ENCODE measurements at regions not wholly inside any gene's neighbourhood (a gene's known extent, or its start where the extent isn't known, plus 50 kb on each side); places are given as distances from the start of the nearest gene placed in this dataset.

GRCh38 chr2:238518172-238518820, 91.6 kb downstream of the ASB1 start:
- no peak overlapping the region for H2BK12ac ChIP-seq (ENCODE audit: low read length)
- no peaks in the 10 kb centered on the region for H3K36me3 ChIP-seq (ENCODE audit: control insufficient read depth in 1 of 2, insufficient read depth in 2 of 2, low read length in 2 of 2)
- no peak overlapping the region for H4K12ac ChIP-seq (ENCODE audit: low read depth, low read length)
- no CpG with 5 or more reads among the region's 20 CpGs for WGBS (ENCODE audit: extremely low coverage, insufficient coverage, insufficient read length)
- no peak overlapping the region for H3K14ac ChIP-seq (ENCODE audit: low read length)
- H3K4ac ChIP-seq (ENCODE audit: low read depth, low read length): no peak overlapping the region
- no peaks in the 10 kb centered on the region for H3K27me3 ChIP-seq (ENCODE audit: insufficient read depth, low read length)
- DNase-seq: peak in 1 of 2 donors; percentile 16
- no peak overlapping the region for H3K4me2 ChIP-seq (ENCODE audit: low read length)
- H3K9me3 ChIP-seq (ENCODE audit: insufficient read depth, low read depth, low read length): peaks cover 10% of the 10 kb centered on the region
- no peak overlapping the region for H2AK5ac ChIP-seq (ENCODE audit: low read length)
- no peak overlapping the region for H3K23ac ChIP-seq (ENCODE audit: low read length)
- no peaks in the 10 kb centered on the region for H3K79me2 ChIP-seq (ENCODE audit: control insufficient read depth, insufficient read depth, low read length, poor library complexity)
- H3K27ac ChIP-seq (ENCODE audit: low read depth, low read length): no peak overlapping the region
- H3K9ac ChIP-seq (ENCODE audit: low read length): no peak overlapping the region
- H3K4me1 ChIP-seq (ENCODE audit: control insufficient read depth in 1 of 2, insufficient read depth in 2 of 2, low read length in 2 of 2): no peaks in the 10 kb centered on the region
- no peak overlapping the region for H2AFZ ChIP-seq (ENCODE audit: insufficient read depth, low read length, poor library complexity)
- no peak overlapping the region for H4K8ac ChIP-seq (ENCODE audit: low read depth, low read length)
- H2BK5ac ChIP-seq (ENCODE audit: low read depth, low read length, poor library complexity): no peak overlapping the region
- no peak overlapping the region for H4K91ac ChIP-seq (ENCODE audit: low read depth, low read length)
- H3K79me1 ChIP-seq (ENCODE audit: low read length): no peaks in the 10 kb centered on the region
- H2BK120ac ChIP-seq (ENCODE audit: insufficient read depth, low read length, poor library complexity): no peak overlapping the region
- H3K4me3 ChIP-seq (ENCODE audit: low read depth, low read length): no peak overlapping the region
- no peak overlapping the region for H3K18ac ChIP-seq (ENCODE audit: low read length)

- Histone ChIP-seq H3K14ac (ENCODE audit: low read length) (no peak overlapping the region), H3K4ac (ENCODE audit: low read depth, low read length) (no peak overlapping the region), H3K36me3 (ENCODE audit: control insufficient read depth in 1 of 2, insufficient read depth in 2 of 2, low read length in 2 of 2) (no peaks in the 10 kb centered on the region), H3K27me3 (ENCODE audit: insufficient read depth, low read length) (no peaks in the 10 kb centered on the region), H4K91ac (ENCODE audit: low read depth, low read length) (no peak overlapping the region), H3K18ac (ENCODE audit: low read length) (no peak overlapping the region), H2BK120ac (ENCODE audit: insufficient read depth, low read length, poor library complexity) (no peak overlapping the region), H3K79me1 (ENCODE audit: low read length) (no peaks in the 10 kb centered on the region), H3K4me1 (ENCODE audit: control insufficient read depth in 1 of 2, insufficient read depth in 2 of 2, low read length in 2 of 2) (no peaks in the 10 kb centered on the region), H4K12ac (ENCODE audit: low read depth, low read length) (no peak overlapping the region), H3K79me2 (ENCODE audit: control insufficient read depth, insufficient read depth, low read length, poor library complexity) (no peaks in the 10 kb centered on the region), H3K9ac (ENCODE audit: low read length) (no peak overlapping the region), H2AFZ (ENCODE audit: insufficient read depth, low read length, poor library complexity) (no peak overlapping the region), H3K9me3 (ENCODE audit: insufficient read depth, low read depth, low read length) (peaks cover 10% of the 10 kb centered on the region), H2BK12ac (ENCODE audit: low read length) (no peak overlapping the region), H2AK5ac (ENCODE audit: low read length) (no peak overlapping the region), H3K4me3 (ENCODE audit: low read depth, low read length) (no peak overlapping the region), H3K27ac (ENCODE audit: low read depth, low read length) (no peak overlapping the region), H2BK5ac (ENCODE audit: low read depth, low read length, poor library complexity) (no peak overlapping the region), H4K8ac (ENCODE audit: low read depth, low read length) (no peak overlapping the region), H3K23ac (ENCODE audit: low read length) (no peak overlapping the region), H3K4me2 (ENCODE audit: low read length) (no peak overlapping the region)
- no peak for DNase-seq
- WGBS (ENCODE audit: extremely low coverage, insufficient coverage, insufficient read length): no CpG with 5 or more reads among the region's 7 CpGs
Observed at GRCh38 chr2:238518821-238519186, 92.1 kb downstream of the ASB1 start.

- Histone ChIP-seq H3K4ac (ENCODE audit: low read depth, low read length) (no peak overlapping the region), H3K27ac (ENCODE audit: low read depth, low read length) (no peak overlapping the region), H3K23ac (ENCODE audit: low read length) (no peak overlapping the region), H4K12ac (ENCODE audit: low read depth, low read length) (no peak overlapping the region), H2AK5ac (ENCODE audit: low read length) (no peak overlapping the region), H3K4me3 (ENCODE audit: low read depth, low read length) (peak overlapping the region; percentile 30), H3K9me3 (ENCODE audit: insufficient read depth, low read depth, low read length) (peaks cover 10% of the 10 kb centered on the region), H2BK12ac (ENCODE audit: low read length) (no peak overlapping the region), H2BK5ac (ENCODE audit: low read depth, low read length, poor library complexity) (no peak overlapping the region), H3K27me3 (ENCODE audit: insufficient read depth, low read length) (no peaks in the 10 kb centered on the region), H3K79me2 (ENCODE audit: control insufficient read depth, insufficient read depth, low read length, poor library complexity) (no peaks in the 10 kb centered on the region), H3K14ac (ENCODE audit: low read length) (no peak overlapping the region), H3K9ac (ENCODE audit: low read length) (no peak overlapping the region), H3K18ac (ENCODE audit: low read length) (no peak overlapping the region), H2BK120ac (ENCODE audit: insufficient read depth, low read length, poor library complexity) (no peak overlapping the region), H2AFZ (ENCODE audit: insufficient read depth, low read length, poor library complexity) (no peak overlapping the region), H4K8ac (ENCODE audit: low read depth, low read length) (no peak overlapping the region), H3K36me3 (ENCODE audit: control insufficient read depth in 1 of 2, insufficient read depth in 2 of 2, low read length in 2 of 2) (no peaks in the 10 kb centered on the region), H3K4me2 (ENCODE audit: low read length) (no peak overlapping the region), H3K4me1 (ENCODE audit: control insufficient read depth in 1 of 2, insufficient read depth in 2 of 2, low read length in 2 of 2) (no peaks in the 10 kb centered on the region), H3K79me1 (ENCODE audit: low read length) (no peaks in the 10 kb centered on the region), H4K91ac (ENCODE audit: low read depth, low read length) (no peak overlapping the region)
- no CpG with 5 or more reads among the region's 1 CpG for WGBS (ENCODE audit: extremely low coverage, insufficient coverage, insufficient read length)
- no peak for DNase-seq
Observed at GRCh38 chr2:238520359-238520886, 93.7 kb downstream of the ASB1 start.

GRCh38 chr2:238521002-238521401, 94.3 kb downstream of the ASB1 start:
- Histone ChIP-seq H3K18ac (ENCODE audit: low read length) (no peak overlapping the region), H2BK120ac (ENCODE audit: insufficient read depth, low read length, poor library complexity) (no peak overlapping the region), H3K27me3 (ENCODE audit: insufficient read depth, low read length) (no peaks in the 10 kb centered on the region), H2BK12ac (ENCODE audit: low read length) (no peak overlapping the region), H2AFZ (ENCODE audit: insufficient read depth, low read length, poor library complexity) (no peak overlapping the region), H3K4me3 (ENCODE audit: low read depth, low read length) (peak overlapping the region; percentile 42), H3K36me3 (ENCODE audit: control insufficient read depth in 1 of 2, insufficient read depth in 2 of 2, low read length in 2 of 2) (no peaks in the 10 kb centered on the region), H3K27ac (ENCODE audit: low read depth, low read length) (no peak overlapping the region), H3K79me1 (ENCODE audit: low read length) (no peaks in the 10 kb centered on the region), H4K12ac (ENCODE audit: low read depth, low read length) (no peak overlapping the region), H3K4me2 (ENCODE audit: low read length) (no peak overlapping the region), H3K4me1 (ENCODE audit: control insufficient read depth in 1 of 2, insufficient read depth in 2 of 2, low read length in 2 of 2) (no peaks in the 10 kb centered on the region), H3K9me3 (ENCODE audit: insufficient read depth, low read depth, low read length) (peaks cover 10% of the 10 kb centered on the region), H2AK5ac (ENCODE audit: low read length) (no peak overlapping the region), H3K4ac (ENCODE audit: low read depth, low read length) (no peak overlapping the region), H4K8ac (ENCODE audit: low read depth, low read length) (no peak overlapping the region), H3K14ac (ENCODE audit: low read length) (no peak overlapping the region), H2BK5ac (ENCODE audit: low read depth, low read length, poor library complexity) (no peak overlapping the region), H4K91ac (ENCODE audit: low read depth, low read length) (no peak overlapping the region), H3K9ac (ENCODE audit: low read length) (no peak overlapping the region), H3K23ac (ENCODE audit: low read length) (no peak overlapping the region), H3K79me2 (ENCODE audit: control insufficient read depth, insufficient read depth, low read length, poor library complexity) (no peaks in the 10 kb centered on the region)
- no peak for DNase-seq
- WGBS (ENCODE audit: extremely low coverage, insufficient coverage, insufficient read length): no CpG with 5 or more reads among the region's 2 CpGs

Data from trophoblast cell (in vitro differentiated cells and primary cell).